DND-41 (cell line): ENCODE measurements at regions not wholly inside any gene's neighbourhood (a gene's known extent, or its start where the extent isn't known, plus 50 kb on each side); places are given as distances from the start of the nearest gene placed in this dataset.

Experiments
- ATAC-seq: fragments of 200-7000 bp; cut with Tn5 transposase; 3 replicates; pipeline ENCODE4 v1.9.1; 2021; ENCODE audit warnings: low read depth; ENCODE audit not compliant: insufficient read depth
- DNase-seq: peaks from one replicate; pipeline ENCODE4 v3.0.0-alpha.2; 2020
- H2AFZ ChIP-seq: 2 replicates; pipeline ENCODE4 v1.6.0; 2012; ENCODE audit warnings: low read depth, low read length
- H3K27ac ChIP-seq: 2 replicates; pipeline ENCODE4 v1.5.1; 2012; ENCODE audit warnings: low read length, inconsistent platforms
- H3K27me3 ChIP-seq: fragments of 200-600 bp; sonication (generic); 2 replicates; pipeline ENCODE4 v1.6.0; 2012; ENCODE audit warnings: low read length, mild to moderate bottlenecking, inconsistent platforms; ENCODE audit not compliant: insufficient read depth, poor library complexity
- H3K36me3 ChIP-seq: 2 replicates; pipeline ENCODE4 v1.5.1; 2012; ENCODE audit warnings: low read length, inconsistent platforms; ENCODE audit not compliant: insufficient read depth
- H3K4me1 ChIP-seq: 2 replicates; pipeline ENCODE4 v1.5.1; 2012; ENCODE audit warnings: mild to moderate bottlenecking, low read length; ENCODE audit not compliant: insufficient read depth
- H3K4me2 ChIP-seq: 2 replicates; pipeline ENCODE4 v1.6.0; 2012; ENCODE audit warnings: mild to moderate bottlenecking, moderate library complexity, low read length, inconsistent platforms; ENCODE audit not compliant: insufficient read depth
- H3K4me3 ChIP-seq, 2 experiments: fragments of 200-600 bp in 1 of 2; shearing (Covaris generic) in 1 of 2; 2 replicates each; pipeline ENCODE4 v1.5.1; 2012 to 2016; ENCODE audit warnings: inconsistent platforms in 2 of 2, low read length in 2 of 2, mild to moderate bottlenecking in 2 of 2, low read depth in 1 of 2, moderate library complexity in 1 of 2
- H3K79me2 ChIP-seq: 2 replicates; pipeline ENCODE4 v1.6.0; 2012; ENCODE audit warnings: low read length, inconsistent platforms; ENCODE audit not compliant: insufficient read depth
- H3K9ac ChIP-seq: 2 replicates; pipeline ENCODE4 v1.6.0; 2012; ENCODE audit warnings: low read depth, mild to moderate bottlenecking, inconsistent platforms, low read length, moderate library complexity
- H3K9me3 ChIP-seq: 2 replicates; pipeline ENCODE4 v1.5.1; 2012; ENCODE audit warnings: low read length, moderate library complexity, mild to moderate bottlenecking, inconsistent platforms; ENCODE audit not compliant: insufficient read depth, severe bottlenecking
- H4K20me1 ChIP-seq: 2 replicates; pipeline ENCODE4 v1.6.0; 2012; ENCODE audit warnings: low read length; ENCODE audit not compliant: insufficient read depth
- CTCF ChIP-seq: IDR thresholded peaks from 2 replicates; pipeline ENCODE4 v1.5.1; 2012; ENCODE audit warnings: borderline replicate concordance, low read length, moderate library complexity, mild to moderate bottlenecking; ENCODE audit not compliant: poor library complexity, severe bottlenecking; ENCODE audit errors: extremely low read depth
- EZH2 ChIP-seq: IDR thresholded peaks from 3 replicates; pipeline ENCODE4 v1.6.1; 2012; ENCODE audit warnings: borderline replicate concordance, low read depth, mild to moderate bottlenecking, moderate library complexity, low read length, inconsistent platforms; ENCODE audit not compliant: severe bottlenecking

- DNase-seq (no peak), ATAC-seq (no peak)
- H3K36me3 ChIP-seq: no peaks in the 10 kb centered on the region
- H4K20me1 ChIP-seq: no peaks in the 10 kb centered on the region
- no peak overlapping the region for H3K4me3 ChIP-seq
- no peak overlapping the region for H3K27ac ChIP-seq
- no peaks in the 10 kb centered on the region for H3K9me3 ChIP-seq
- no peak overlapping the region for H2AFZ ChIP-seq
- TF ChIP-seq CTCF (no peak), EZH2 (no peak)
- H3K4me2 ChIP-seq: no peak overlapping the region
- H3K79me2 ChIP-seq: no peaks in the 10 kb centered on the region
- no peaks in the 10 kb centered on the region for H3K4me1 ChIP-seq
- no peaks in the 10 kb centered on the region for H3K27me3 ChIP-seq
- no peak overlapping the region for H3K9ac ChIP-seq
Observed at GRCh38 chr16:5354645-5355044, 257.1 kb upstream of the EEF2KMT start.

DNA sequence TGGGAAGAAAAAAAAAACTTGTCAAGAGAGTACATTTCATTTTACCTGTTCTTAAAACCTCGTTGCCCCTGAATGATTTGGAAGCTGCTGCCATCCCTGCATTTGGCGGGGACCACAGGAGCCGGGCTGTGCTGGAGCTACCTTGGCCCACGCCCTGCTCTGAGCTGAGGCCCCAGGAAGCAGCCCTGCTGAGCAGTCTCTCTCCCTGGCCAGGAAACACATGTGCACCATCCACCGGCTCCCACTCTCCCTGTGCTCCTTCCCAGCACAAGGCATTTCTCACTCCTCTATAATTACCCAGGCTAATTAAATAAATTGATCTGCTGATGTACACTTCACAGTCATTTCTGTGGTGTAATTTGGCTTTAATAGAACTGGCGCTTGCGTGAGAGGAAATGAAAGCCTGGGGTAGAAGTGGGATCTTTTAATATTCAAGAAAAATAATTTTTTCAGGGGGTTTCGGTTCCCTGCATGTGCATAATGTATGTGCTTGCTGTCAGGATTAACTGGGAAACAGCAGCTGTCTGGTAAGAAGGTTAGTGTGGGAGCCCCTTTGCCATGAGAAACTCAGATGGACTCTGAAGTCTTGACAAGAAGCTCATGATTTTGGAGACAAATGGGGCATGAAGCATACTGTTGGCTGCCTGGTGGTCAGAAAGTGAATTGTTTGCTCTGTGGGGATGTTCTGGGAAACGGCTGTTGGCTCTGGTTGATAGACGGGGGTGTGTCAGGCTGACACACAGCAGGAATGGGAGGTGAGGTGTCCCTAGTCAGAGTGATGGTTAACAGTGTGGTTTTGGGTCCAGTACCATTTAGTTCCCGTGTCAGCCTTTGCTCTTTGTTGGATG, 252.3 kb upstream of the EEF2KMT start:
- Histone ChIP-seq H3K27ac (no peak overlapping the region), H4K20me1 (no peaks in the 10 kb centered on the region), H3K9me3 (no peaks in the 10 kb centered on the region), H3K36me3 (no peaks in the 10 kb centered on the region), H3K4me3 (no peak overlapping the region), H3K4me2 (no peak overlapping the region), H3K9ac (no peak overlapping the region), H2AFZ (no peak overlapping the region), H3K79me2 (no peaks in the 10 kb centered on the region), H3K4me1 (no peaks in the 10 kb centered on the region), H3K27me3 (peaks cover 3% of the 10 kb centered on the region)
- no peak for TF ChIP-seq EZH2
- ATAC-seq (no peak), DNase-seq (no peak)

- no peak for ATAC-seq
- peaks cover 3% of the 10 kb centered on the region for H3K27me3 ChIP-seq
Observed at GRCh38 chr16:5349101-5349500, 251.5 kb upstream of the EEF2KMT start.

More at GRCh38 chr16:5349101-5349500, 251.5 kb upstream of the EEF2KMT start:
- no peaks in the 10 kb centered on the region for H3K4me1 ChIP-seq
- no peak for DNase-seq
- no peak overlapping the region for H2AFZ ChIP-seq
- no peak overlapping the region for H3K27ac ChIP-seq
- H3K79me2 ChIP-seq: no peaks in the 10 kb centered on the region
- no peaks in the 10 kb centered on the region for H3K36me3 ChIP-seq
- H3K4me3 ChIP-seq: no peak overlapping the region
- H3K9me3 ChIP-seq: no peaks in the 10 kb centered on the region
- no peak overlapping the region for H3K4me2 ChIP-seq
- H4K20me1 ChIP-seq: no peaks in the 10 kb centered on the region
- no peak overlapping the region for H3K9ac ChIP-seq
- TF ChIP-seq EZH2: no peak
- TF ChIP-seq CTCF: no peak
